Astrocyte (in vitro differentiated cells and primary cell): ENCODE measurements at regions not wholly inside any gene's neighbourhood (a gene's known extent, or its start where the extent isn't known, plus 50 kb on each side); places are given as distances from the start of the nearest gene placed in this dataset.
A peak's percentile ranks its signal among the peaks of the same experiment; 100 is the strongest.

Experiments
- DNase-seq: peaks from one replicate; pipeline ENCODE4 v3.0.0-alpha.2; 2010; ENCODE audit warnings: low read depth
- FAIRE-seq: peaks from 2 replicates; lab custom pipeline; 2011; peaks lifted over from hg19 to GRCh38; lab: Jason Lieb, UNC
- H2AFZ ChIP-seq: 2 replicates; pipeline ENCODE4 v1.6.0; 2012; ENCODE audit warnings: low read depth, low read length, inconsistent platforms
- H3K27ac ChIP-seq: 2 replicates; pipeline ENCODE4 v1.5.1; 2011; ENCODE audit warnings: low read depth, low read length, inconsistent platforms
- H3K27me3 ChIP-seq: 2 replicates; pipeline ENCODE4 v1.6.0; 2011; ENCODE audit warnings: low read length, inconsistent platforms; ENCODE audit not compliant: insufficient read depth
- H3K36me3 ChIP-seq: 2 replicates; pipeline ENCODE4 v1.5.1; 2011; ENCODE audit warnings: low read length, inconsistent platforms; ENCODE audit not compliant: insufficient read depth
- H3K4me1 ChIP-seq: 2 replicates; pipeline ENCODE4 v1.5.1; 2011; ENCODE audit warnings: low read length, inconsistent platforms; ENCODE audit not compliant: insufficient read depth
- H3K4me2 ChIP-seq: 2 replicates; pipeline ENCODE4 v1.6.0; 2012; ENCODE audit warnings: low read length, inconsistent platforms
- H3K4me3 ChIP-seq: 2 replicates; pipeline ENCODE4 v1.5.1; 2011; ENCODE audit warnings: low read depth, mild to moderate bottlenecking, low read length, inconsistent platforms; ENCODE audit not compliant: insufficient read depth
- H3K79me2 ChIP-seq: 2 replicates; pipeline ENCODE4 v1.6.0; 2012; ENCODE audit warnings: mild to moderate bottlenecking, low read length, inconsistent platforms; ENCODE audit not compliant: insufficient read depth
- H3K9ac ChIP-seq: 2 replicates; pipeline ENCODE4 v1.6.0; 2012; ENCODE audit warnings: mild to moderate bottlenecking, low read length, inconsistent platforms
- H3K9me3 ChIP-seq: 2 replicates; pipeline ENCODE4 v1.5.1; 2012; ENCODE audit warnings: low read depth, mild to moderate bottlenecking, low read length, inconsistent platforms; ENCODE audit not compliant: insufficient read depth
- H4K20me1 ChIP-seq: 2 replicates; pipeline ENCODE4 v1.6.0; 2012; ENCODE audit warnings: low read length, inconsistent platforms; ENCODE audit not compliant: insufficient read depth
- H3K27ac Mint-ChIP-seq: one replicate; pipeline ENCODE4 v1.8.0; 2021; ENCODE audit warnings: mild to moderate bottlenecking, mixed read lengths; ENCODE audit not compliant: unreplicated experiment
- H3K27me3 Mint-ChIP-seq: one replicate; pipeline ENCODE4 v1.8.0; 2021; ENCODE audit warnings: low read depth, mixed read lengths; ENCODE audit not compliant: unreplicated experiment
- H3K36me3 Mint-ChIP-seq: one replicate; pipeline ENCODE4 v1.8.0; 2021; ENCODE audit warnings: low read depth, mixed read lengths; ENCODE audit not compliant: unreplicated experiment
- H3K4me1 Mint-ChIP-seq: one replicate; pipeline ENCODE4 v1.8.0; 2021; ENCODE audit warnings: low read depth, mixed read lengths; ENCODE audit not compliant: unreplicated experiment
- H3K4me3 Mint-ChIP-seq: one replicate; pipeline ENCODE4 v1.8.0; 2021; ENCODE audit warnings: mild to moderate bottlenecking, moderate library complexity, mixed read lengths; ENCODE audit not compliant: unreplicated experiment
- H3K9me3 Mint-ChIP-seq: one replicate; pipeline ENCODE4 v1.8.0; 2021; ENCODE audit warnings: mild to moderate bottlenecking, mixed read lengths; ENCODE audit not compliant: unreplicated experiment
- EZH2 ChIP-seq: IDR thresholded peaks from 2 replicates; pipeline ENCODE4 v1.6.1; 2012; ENCODE audit warnings: mild to moderate bottlenecking, low read length, inconsistent platforms; ENCODE audit not compliant: insufficient read depth
- TF ChIP-seq, protein P1 (sequence below): IDR thresholded peaks from 2 replicates; pipeline ENCODE4 v1.5.1; 2011; ENCODE audit warnings: low read depth, mild to moderate bottlenecking, inconsistent platforms, low read length, moderate library complexity; ENCODE audit not compliant: insufficient read depth

- H3K27ac Mint-ChIP-seq, result peak overlapping the region; percentile 18
- Histone ChIP-seq H2AFZ (no peak overlapping the region), H3K9me3 (no peaks in the 10 kb centered on the region), H3K4me3 (no peak overlapping the region), H3K27me3 (no peaks in the 10 kb centered on the region), H3K36me3 (no peaks in the 10 kb centered on the region), H3K9ac (no peak overlapping the region), H3K79me2 (no peaks in the 10 kb centered on the region), H4K20me1 (no peaks in the 10 kb centered on the region), H3K4me2 (no peak overlapping the region), H3K27ac (peak overlapping the region; percentile 3), H3K4me1 (peaks cover 6% of the 10 kb centered on the region)
- no peak overlapping the region for H3K4me3 Mint-ChIP-seq
- peaks cover 2% of the 10 kb centered on the region for H3K36me3 Mint-ChIP-seq
- FAIRE-seq, result no peak
- H3K9me3 Mint-ChIP-seq, result no peaks in the 10 kb centered on the region
- DNase-seq, result peak; percentile 66
- H3K27me3 Mint-ChIP-seq, result peaks cover 24% of the 10 kb centered on the region
- peaks cover 7% of the 10 kb centered on the region for H3K4me1 Mint-ChIP-seq
- TF ChIP-seq, protein P1, sequence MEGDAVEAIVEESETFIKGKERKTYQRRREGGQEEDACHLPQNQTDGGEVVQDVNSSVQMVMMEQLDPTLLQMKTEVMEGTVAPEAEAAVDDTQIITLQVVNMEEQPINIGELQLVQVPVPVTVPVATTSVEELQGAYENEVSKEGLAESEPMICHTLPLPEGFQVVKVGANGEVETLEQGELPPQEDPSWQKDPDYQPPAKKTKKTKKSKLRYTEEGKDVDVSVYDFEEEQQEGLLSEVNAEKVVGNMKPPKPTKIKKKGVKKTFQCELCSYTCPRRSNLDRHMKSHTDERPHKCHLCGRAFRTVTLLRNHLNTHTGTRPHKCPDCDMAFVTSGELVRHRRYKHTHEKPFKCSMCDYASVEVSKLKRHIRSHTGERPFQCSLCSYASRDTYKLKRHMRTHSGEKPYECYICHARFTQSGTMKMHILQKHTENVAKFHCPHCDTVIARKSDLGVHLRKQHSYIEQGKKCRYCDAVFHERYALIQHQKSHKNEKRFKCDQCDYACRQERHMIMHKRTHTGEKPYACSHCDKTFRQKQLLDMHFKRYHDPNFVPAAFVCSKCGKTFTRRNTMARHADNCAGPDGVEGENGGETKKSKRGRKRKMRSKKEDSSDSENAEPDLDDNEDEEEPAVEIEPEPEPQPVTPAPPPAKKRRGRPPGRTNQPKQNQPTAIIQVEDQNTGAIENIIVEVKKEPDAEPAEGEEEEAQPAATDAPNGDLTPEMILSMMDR, result no peak
- no peak for TF ChIP-seq EZH2
Observed at GRCh38 chr2:42859791-42860190, 67.4 kb upstream of the HAAO start.

GRCh38 chr2:42859006-42859552 lies 66.7 kb upstream of the HAAO start:
- Histone ChIP-seq H3K4me1 (peaks cover 6% of the 10 kb centered on the region), H3K27ac (no peak overlapping the region), H3K27me3 (no peaks in the 10 kb centered on the region), H3K36me3 (no peaks in the 10 kb centered on the region), H3K4me3 (no peak overlapping the region), H3K4me2 (no peak overlapping the region), H3K9ac (no peak overlapping the region), H4K20me1 (no peaks in the 10 kb centered on the region), H3K79me2 (no peaks in the 10 kb centered on the region), H3K9me3 (no peaks in the 10 kb centered on the region), H2AFZ (no peak overlapping the region)
- Mint-ChIP-seq H3K4me1 (peaks cover 7% of the 10 kb centered on the region), H3K27me3 (peaks cover 24% of the 10 kb centered on the region), H3K27ac (no peak overlapping the region), H3K36me3 (peaks cover 2% of the 10 kb centered on the region), H3K4me3 (no peak overlapping the region), H3K9me3 (no peaks in the 10 kb centered on the region)
- TF ChIP-seq, protein P1, result peak; percentile 99
- TF ChIP-seq EZH2, result no peak
- FAIRE-seq, result peak; percentile 17
- DNase-seq, result peak; percentile 44

DNA sequence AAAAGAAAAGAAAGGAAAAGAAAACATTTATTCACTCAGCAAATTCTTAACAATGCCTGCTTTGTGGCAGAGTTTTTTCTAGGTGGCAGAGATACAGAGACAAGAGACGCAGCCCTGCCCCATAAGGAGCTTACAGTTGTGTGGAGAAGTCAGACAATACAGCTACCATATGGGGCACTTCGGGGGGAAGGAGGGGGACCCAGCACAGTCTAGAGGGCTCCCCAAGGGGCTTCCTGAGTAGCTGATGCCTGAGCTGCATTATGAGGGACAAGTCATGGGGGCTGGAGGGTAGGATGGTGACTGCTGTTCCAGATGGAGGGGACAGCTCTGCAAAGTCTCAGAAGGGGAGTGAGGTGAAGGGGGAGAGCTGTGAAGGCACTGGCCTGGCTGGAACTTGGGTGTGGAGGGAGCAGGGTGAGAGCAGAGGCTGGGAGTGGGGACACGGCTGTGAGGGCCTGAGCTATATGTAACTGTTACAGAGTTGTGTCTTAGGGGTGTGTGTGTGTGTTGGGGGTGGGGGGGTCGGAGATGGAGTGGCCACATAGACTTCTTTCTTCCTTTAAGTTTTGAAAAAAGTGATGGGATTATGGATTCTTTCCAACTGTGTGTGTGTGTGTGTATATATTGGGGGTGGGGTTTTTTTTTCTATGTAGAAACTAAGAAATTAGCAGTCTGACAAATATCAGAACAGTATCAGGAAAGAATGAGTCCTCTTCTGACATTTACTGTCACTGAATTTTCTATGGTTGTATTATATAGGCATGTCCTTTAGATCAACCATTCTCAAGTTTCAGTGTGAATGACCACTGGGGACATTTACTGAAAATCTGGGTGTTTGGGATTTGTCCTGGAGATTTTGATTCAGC lies 66.0 kb upstream of the HAAO start:
- Histone ChIP-seq H3K4me3 (no peak overlapping the region), H4K20me1 (no peaks in the 10 kb centered on the region), H3K9ac (no peak overlapping the region), H3K79me2 (no peaks in the 10 kb centered on the region), H3K36me3 (no peaks in the 10 kb centered on the region), H3K4me1 (peaks cover 6% of the 10 kb centered on the region), H2AFZ (no peak overlapping the region), H3K27me3 (no peaks in the 10 kb centered on the region), H3K27ac (no peak overlapping the region), H3K9me3 (no peaks in the 10 kb centered on the region), H3K4me2 (no peak overlapping the region)
- H3K4me3 Mint-ChIP-seq, result no peak overlapping the region
- TF ChIP-seq EZH2, result no peak
- TF ChIP-seq, protein P1, result no peak
- peaks cover 19% of the 10 kb centered on the region for H3K27me3 Mint-ChIP-seq
- peaks cover 2% of the 10 kb centered on the region for H3K36me3 Mint-ChIP-seq
- no peaks in the 10 kb centered on the region for H3K9me3 Mint-ChIP-seq
- FAIRE-seq (peak; percentile 17), DNase-seq (no peak)
- H3K4me1 Mint-ChIP-seq, result peaks cover 7% of the 10 kb centered on the region
- H3K27ac Mint-ChIP-seq, result peak overlapping the region; percentile 50
